ENCODE measurements at regions not wholly inside any gene's neighbourhood (a gene's known extent, or its start where the extent isn't known, plus 50 kb on each side); places are given as distances from the start of the nearest gene placed in this dataset.

DNA sequence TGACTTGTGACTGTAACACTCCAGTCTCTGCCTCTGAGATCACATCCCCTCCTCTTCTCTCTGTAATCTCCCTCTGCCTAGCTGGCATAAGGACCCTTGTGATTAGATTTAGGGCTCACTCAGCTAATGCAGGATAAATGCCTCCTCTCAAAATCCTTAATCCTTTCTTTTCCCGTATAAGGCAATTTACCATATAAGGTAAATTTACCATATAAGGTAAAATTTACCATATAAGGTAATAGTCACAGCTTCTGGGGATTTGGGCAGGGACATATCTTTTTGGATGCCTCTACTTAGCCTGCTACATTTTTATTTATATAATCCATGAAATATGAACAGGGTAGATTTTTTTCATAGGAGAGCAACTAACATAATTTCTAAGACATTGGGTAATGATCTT, 318.0 kb upstream of the PUM3 start:
- DNase-seq: no peak

DNA sequence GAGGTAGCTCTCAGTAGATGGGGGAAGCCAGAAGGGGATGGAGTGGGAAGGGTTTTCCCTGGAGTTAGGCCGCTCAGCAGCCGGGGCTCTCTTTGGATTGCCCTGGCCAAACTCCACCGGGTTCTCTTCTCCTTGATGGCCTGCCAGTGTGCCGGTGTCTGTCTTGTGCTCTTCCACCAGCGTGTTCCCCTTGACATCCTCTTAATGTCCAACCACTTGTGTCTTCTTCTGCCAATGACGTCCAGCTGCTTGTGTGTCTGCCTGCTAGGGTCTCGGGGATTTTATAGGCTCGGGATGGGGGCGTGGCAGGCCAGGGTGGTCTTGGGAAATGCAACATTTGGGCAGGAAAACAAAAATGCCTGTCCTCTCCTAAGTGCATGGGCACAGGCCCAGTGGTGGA, 313.1 kb upstream of the PUM3 start:
- no peak for DNase-seq

DNA sequence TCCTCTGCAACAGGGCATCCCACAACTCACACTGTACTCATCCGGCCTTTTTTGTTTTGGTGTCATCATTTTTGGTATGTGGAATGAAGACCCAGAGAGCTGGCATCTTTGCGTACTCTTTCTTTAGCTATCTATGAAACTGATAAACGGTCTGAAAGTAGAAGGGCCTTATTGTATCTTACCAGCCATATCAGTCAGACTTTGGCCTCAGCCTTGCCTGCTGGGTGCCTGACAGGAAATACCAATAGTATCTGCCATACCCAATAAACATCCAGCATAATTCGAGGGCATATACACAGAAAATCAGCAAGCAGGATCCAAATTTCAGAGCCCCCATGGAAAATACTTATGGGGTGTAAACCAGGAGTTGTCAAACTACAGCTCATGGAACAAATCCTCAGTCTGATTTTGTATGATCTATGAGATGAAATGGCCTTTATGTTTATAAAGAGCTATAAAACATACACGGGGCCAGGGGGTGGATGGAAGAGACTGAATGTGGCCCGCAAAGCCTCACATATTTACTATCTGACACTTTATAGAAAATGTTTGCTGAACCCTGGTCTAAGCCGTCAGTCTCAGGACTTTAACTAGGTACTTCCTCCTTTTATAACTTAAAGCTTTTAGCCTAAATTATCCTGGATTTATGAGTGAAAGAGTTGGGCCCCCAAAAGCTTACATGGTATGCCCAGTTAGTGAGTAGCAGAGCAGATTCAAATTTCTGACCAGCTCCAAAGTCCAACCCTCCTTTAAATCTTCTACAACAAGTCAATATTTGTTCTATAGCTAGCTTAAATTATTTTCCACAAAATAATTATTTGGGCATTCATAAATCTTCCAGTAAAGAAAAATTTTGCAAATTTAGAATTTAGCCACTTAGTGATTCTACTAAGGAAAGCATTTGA, 308.0 kb upstream of the PUM3 start:
- no peak for DNase-seq

DNA sequence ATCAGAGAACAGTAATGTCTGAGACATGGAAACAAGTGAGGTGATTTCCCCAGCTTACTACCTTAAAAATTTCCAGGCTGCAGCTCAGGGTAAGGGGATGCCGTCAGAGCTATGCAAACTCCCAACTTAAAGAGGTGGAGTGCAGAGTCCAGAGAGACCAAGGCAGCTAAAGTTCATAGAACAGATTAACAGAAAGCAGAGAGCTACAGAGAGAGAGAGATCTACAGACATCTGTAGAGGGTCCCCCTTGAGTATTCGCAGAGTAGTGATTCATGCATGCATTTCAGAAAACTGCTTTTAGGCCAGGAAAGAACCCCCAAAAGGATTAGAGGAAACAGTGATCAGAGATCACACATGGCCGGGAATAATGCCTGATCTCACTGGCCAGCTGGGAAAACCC, 306.2 kb upstream of the PUM3 start:
- peak; percentile 52 for DNase-seq

DNA sequence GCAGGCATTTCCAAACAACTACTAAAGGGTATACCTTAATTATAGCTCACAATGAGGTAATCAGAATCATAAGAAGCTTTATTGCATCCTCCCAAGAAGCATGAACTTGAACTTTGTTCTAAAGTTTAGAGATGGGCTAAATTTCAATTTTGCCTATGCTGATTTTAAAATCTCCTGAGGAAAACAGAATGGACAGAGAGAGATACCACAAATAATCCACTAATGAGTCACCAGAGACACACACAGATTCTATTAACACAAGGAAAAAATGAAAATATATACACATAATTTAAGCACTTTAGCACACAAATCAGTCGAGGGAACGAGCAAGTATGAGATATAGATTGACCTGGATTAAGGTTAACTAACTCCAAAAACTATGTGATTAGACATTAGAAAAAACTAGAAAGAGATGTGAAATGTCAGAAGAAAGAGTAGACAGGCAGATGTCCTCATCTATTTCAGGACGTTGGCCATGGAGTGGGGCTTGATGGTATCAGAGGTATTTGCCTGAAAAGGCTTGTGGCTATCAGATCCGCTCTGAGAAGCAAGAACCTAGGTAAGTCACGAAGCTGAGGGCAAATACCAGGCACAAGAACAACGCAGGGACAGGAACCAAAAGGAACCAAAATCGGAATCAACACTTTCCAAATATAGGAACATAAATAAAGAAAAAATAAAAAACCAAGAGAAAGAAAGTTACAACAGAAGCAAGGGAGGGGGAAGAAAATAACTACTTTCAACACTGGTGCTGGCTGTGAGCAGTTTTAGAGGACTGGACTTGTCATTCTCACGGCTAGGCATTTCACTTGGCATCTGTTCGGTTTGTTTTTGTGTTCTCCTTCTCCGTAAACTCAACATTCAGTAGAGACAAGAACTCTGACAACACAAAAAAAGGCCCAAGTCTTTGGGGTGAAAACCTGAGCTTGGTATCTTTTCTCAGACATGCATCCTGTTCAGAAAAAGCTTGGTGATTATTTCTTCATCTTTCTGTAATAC, 294.6 kb upstream of the PUM3 start:
- DNase-seq: no peak

- DNase-seq: no peak
Measured at GRCh38 chr9:3137347-3137695, 293.4 kb upstream of the PUM3 start.

DNA sequence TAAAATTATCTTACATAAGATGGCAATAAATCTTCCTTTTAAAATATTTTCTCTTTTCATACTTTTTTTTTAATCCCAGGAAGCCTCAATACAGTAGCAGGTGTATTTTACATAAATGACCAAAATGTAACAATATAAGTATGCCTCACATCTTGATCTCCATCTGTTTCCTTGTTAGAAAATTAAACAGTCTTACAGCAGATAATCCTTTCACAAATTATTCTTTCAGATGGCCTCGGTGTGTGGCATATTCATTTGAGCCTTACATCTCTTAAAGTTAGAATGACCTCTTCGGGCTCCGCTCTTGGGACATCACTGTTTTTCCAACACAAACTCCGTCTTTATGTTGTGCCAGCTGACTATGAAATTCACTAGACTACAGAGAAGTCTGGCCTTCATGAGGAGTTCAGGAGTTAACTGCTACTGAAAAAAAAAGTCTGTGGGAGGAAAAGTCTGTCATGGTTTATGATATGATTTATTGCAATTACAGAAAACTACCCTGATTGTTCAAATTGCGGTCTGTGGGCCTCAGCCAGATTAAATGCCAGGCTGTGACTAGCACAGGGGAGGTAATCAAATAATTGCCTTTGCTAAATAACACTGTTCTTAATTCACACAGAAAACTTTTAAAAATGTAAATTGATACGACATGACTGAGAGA, 292.9 kb upstream of the PUM3 start:
- DNase-seq: no peak

- no peak for DNase-seq
Measured at GRCh38 chr9:3136230-3136629, 292.3 kb upstream of the PUM3 start.

GRCh38 chr9:3127564-3127963, 283.7 kb upstream of the PUM3 start:
- no peak for DNase-seq

GRCh38 chr9:3125602-3126405, 281.9 kb upstream of the PUM3 start:
- DNase-seq: peak; percentile 32

DNA sequence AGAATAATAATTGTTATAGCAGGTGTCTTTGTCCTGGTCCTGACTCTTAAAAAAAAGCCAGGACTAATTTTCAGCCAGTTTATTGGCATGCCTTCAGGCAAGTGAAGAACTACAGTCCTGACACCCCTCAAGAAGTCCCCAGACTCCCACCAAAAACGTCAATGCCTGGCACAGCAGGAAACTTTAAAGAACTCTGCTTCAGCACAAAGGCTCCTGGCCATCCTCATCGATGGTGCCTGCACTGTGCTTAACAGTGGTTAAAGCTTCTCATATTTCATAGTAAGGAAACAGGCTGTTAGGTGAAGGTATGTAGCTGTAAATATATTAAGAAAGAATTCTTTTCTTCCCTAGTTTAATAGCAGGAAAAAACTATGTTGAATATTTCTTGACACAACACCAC, 280.1 kb upstream of the PUM3 start:
- DNase-seq: no peak

GRCh38 chr9:3118081-3118480, 274.2 kb upstream of the PUM3 start:
- no peak for DNase-seq

DNA sequence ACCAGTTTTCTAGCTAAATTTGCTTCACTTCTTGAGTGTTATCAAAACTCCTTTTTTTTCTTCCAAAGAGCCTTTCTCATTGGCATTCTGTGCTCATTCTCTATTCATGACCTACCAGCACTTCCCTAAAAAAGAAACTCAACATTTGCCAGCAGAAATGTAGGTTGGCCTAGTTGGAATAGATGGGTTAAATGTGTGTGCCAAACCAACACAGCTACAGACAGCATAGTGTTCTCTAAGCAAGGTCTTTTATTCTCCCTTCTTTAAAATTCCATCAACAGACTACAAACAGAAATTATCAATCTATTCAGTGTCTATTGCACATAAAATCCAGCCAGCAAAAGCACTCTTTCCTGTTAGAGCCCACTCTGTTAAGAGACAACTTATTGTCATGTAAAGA, 255.8 kb upstream of the PUM3 start:
- DNase-seq: no peak

DNA sequence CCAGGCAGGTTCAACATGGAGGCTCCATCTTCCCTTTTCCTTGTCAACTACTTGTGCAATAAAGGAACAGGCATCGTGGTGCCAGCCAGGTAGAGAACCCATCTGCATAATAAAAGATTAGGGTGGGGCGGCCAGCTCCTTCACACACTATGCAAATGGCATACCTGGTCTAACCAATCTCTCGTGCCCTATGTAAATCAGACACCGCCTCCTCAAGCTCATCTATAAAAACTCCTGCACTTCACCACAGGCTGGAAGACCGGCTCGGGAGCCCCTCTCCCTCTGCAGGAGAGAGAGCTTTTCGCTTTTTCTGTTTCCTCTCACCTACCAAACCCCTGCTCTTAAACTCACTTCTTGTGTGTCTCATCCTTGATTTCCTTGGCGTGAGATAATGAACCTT, 244.3 kb upstream of the PUM3 start:
- DNase-seq: no peak

DNA sequence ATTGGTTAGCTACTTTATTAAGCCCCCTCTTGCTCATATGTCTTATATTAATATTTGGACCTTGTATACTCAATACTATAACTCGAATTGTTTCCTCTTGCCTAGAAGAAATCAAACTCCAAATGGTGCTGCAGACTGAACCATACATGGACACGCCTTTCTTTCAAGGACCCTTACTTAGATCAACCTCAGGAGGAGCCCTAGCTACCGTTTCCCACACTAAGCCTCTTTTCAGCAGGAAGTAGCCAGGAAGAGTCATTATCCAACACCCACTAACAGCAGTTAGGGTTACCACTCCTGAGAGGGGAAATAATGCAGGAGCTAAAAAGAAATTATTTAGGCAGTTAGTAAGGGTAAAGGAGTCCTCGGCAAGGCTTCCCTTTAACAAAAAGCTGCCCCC, 243.8 kb upstream of the PUM3 start:
- DNase-seq: no peak

GRCh38 chr9:3080951-3081350, 237.1 kb upstream of the PUM3 start:
- DNase-seq: no peak

- DNase-seq: no peak
Measured at GRCh38 chr9:3074247-3074646, 230.4 kb upstream of the PUM3 start.

GRCh38 chr9:3066591-3066990, 222.7 kb upstream of the PUM3 start:
- no peak for DNase-seq

DNA sequence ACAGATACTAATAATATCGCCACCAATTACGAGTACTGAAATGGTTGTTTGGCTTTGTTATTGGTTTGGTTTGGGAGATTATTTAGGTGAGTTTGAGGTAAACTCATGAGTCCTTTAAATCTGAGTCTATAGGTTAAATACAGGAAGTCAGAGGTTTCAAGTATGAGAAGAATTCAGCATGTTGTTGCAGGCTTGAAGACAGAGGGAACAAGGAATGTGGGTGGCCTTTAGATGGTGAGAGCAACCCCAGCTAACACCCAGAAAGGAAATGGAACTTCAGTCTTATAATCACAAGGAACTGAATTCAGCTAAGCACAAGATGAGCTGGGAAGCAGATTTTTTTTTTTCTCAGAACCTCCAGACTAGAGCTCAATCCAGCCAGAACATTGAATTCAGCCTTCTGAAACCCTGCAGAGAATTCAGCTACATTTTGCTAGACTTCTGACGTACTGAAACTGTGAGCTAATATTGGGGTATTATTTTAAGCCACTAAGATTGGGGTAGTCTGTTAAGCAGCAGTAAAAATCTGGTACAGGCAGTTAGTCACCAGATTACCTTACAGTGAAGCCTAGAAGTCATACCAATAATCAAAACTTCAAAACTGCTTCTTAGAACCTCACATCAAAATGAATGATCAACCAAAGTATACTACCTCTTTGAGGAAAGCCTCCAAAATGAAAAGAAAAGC, 216.0 kb upstream of the PUM3 start:
- DNase-seq: no peak

DNA sequence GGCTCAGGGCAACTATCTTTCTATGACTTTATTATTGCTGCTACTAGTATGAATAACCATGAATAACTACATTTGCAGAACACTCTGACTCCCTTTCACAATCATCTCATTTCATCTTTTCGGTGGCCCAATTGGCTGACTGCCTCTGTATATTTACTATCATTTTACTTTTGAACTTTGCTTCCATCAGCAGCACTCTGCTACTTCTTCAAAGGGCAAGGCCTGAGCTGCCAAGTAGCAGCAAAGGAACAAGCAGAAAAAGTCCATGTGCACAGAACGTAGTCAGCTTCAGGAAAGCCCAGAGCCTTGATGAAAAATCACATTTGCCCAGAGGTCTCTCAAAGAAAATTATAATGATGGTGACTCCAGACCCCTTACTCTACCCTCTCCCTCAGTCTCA, 214.5 kb upstream of the PUM3 start:
- DNase-seq: no peak

DNA sequence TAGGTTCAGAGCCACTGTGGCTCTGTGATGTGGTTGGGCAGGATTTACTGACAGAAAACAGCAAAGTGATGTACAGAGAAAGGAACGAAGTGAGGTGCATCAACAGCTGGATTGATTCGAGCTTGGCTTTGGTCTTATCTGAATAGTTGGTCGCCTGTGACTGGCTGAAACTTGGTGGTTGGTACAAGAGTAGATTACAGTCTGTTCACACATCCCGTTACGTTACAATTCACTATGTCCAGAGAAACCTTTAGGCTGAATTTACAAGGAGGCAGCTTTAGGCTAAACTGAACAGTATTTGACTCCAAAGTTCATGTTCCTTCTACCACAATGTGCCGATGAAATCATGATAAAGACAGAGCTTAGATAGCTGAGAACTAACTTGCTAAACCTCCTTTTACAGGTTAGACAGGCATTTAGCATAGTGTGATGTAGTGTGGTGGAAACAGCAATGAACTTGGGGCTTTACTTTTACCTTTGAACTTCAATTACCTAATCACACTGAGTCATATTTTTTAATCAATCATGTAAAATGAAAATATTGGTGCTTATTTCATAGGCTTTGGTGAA, 210.2 kb upstream of the PUM3 start:
- no peak for DNase-seq

Data from tongue (tissue), 1 donor.